Left renal pelvis (tissue), 4 donors: ENCODE measurements at regions not wholly inside any gene's neighbourhood (a gene's known extent, or its start where the extent isn't known, plus 50 kb on each side); places are given as distances from the start of the nearest gene placed in this dataset.

Experiments
- DNase-seq, 4 donors: peaks; one replicate each; pipeline ENCODE4 v3.0.0-alpha.2; 2013; ENCODE audit warnings: low read depth in 4 of 4, low spot score in 3 of 4

GRCh38 chr2:175476374-175476773 lies 294.9 kb upstream of the ATP5MC3 start:
- DNase-seq, result no peak

- no peak for DNase-seq
Observed at GRCh38 chr2:175475130-175475529, 293.6 kb upstream of the ATP5MC3 start.

GRCh38 chr2:175468431-175469098 lies 287.1 kb upstream of the ATP5MC3 start:
- peak in 3 of 4 donors; percentile 5 to 37 (median 19) for DNase-seq

GRCh38 chr2:175465101-175465500 lies 283.6 kb upstream of the ATP5MC3 start:
- no peak for DNase-seq

- no peak for DNase-seq
Observed at GRCh38 chr2:175464311-175464670, 282.8 kb upstream of the ATP5MC3 start.

GRCh38 chr2:175463589-175464310 lies 282.2 kb upstream of the ATP5MC3 start:
- DNase-seq, result no peak

- no peak for DNase-seq
Observed at GRCh38 chr2:175463169-175463568, 281.7 kb upstream of the ATP5MC3 start.

- no peak for DNase-seq
Observed at GRCh38 chr2:175462246-175462645, 280.7 kb upstream of the ATP5MC3 start.

- DNase-seq, result no peak
Observed at GRCh38 chr2:175461839-175462238, 280.3 kb upstream of the ATP5MC3 start.

- DNase-seq, result no peak
Observed at GRCh38 chr2:175457895-175458448, 276.5 kb upstream of the ATP5MC3 start.

- DNase-seq, result no peak
Observed at GRCh38 chr2:175454953-175455389, 273.5 kb upstream of the ATP5MC3 start.

GRCh38 chr2:175450029-175450760 lies 268.7 kb upstream of the ATP5MC3 start:
- no peak for DNase-seq

GRCh38 chr2:175449616-175450015 lies 268.1 kb upstream of the ATP5MC3 start:
- DNase-seq, result no peak

GRCh38 chr2:175446201-175446600 lies 264.7 kb upstream of the ATP5MC3 start:
- DNase-seq, result no peak

- DNase-seq, result no peak
Observed at GRCh38 chr2:175445281-175445680, 263.8 kb upstream of the ATP5MC3 start.

GRCh38 chr2:175442441-175442840 lies 260.9 kb upstream of the ATP5MC3 start:
- DNase-seq, result no peak

- no peak for DNase-seq
Observed at GRCh38 chr2:175441181-175441761, 259.8 kb upstream of the ATP5MC3 start.

- no peak for DNase-seq
Observed at GRCh38 chr2:175439416-175439815, 257.9 kb upstream of the ATP5MC3 start.

GRCh38 chr2:175437167-175437566 lies 255.7 kb upstream of the ATP5MC3 start:
- DNase-seq, result no peak

GRCh38 chr2:175436076-175436475 lies 254.6 kb upstream of the ATP5MC3 start:
- no peak for DNase-seq

GRCh38 chr2:175435012-175435411 lies 253.5 kb upstream of the ATP5MC3 start:
- no peak for DNase-seq
